ENCODE measurements at regions not wholly inside any gene's neighbourhood (a gene's known extent, or its start where the extent isn't known, plus 50 kb on each side); places are given as distances from the start of the nearest gene placed in this dataset.

GRCh38 chr12:73798523-73798922, 739.1 kb upstream of the ATXN7L3B start:
- FAIRE-seq (no peak), ATAC-seq (no peak), DNase-seq (ENCODE audit: low read depth in 1 of 2, low spot score in 1 of 2) (no peak)
- H3K9me3 ChIP-seq = peaks cover 14% of the 10 kb centered on the region
- peak overlapping the region; percentile 36 for H3K4me2 ChIP-seq
- no peak overlapping the region for H3K4me3 ChIP-seq
- ChIA-PET POLR2A (no interaction called here), CTCF (no interaction called here)
- H3K4me1 ChIP-seq = no peaks in the 10 kb centered on the region
- TF ChIP-seq HMGXB4 (CRISPR knock-in tag; IDR thresholded peaks at IDR 0.05; ENCODE audit: borderline replicate concordance) (no peak), JUNB (IDR thresholded peaks at IDR 0.05) (peak; percentile 25; the same call in 1 of the 2 replicates), CEBPB (IDR thresholded peaks at IDR 0.05) (0 out of 4 replicates have a peak, but pooled peaks of 1 of the 2 experiments have one; percentile 10), FOSL2 (IDR thresholded peaks at IDR 0.05) (no peak), FOSL2 (CRISPR knock-in tag; IDR thresholded peaks at IDR 0.05) (peak; percentile 64), PBX3 (IDR thresholded peaks at IDR 0.05) (no peak)
- H3K27ac ChIP-seq = peak overlapping the region in 1 of 2 experiments; percentile 41; a peak in 2 of 6 replicates

- no peak overlapping the region for H3K4me2 ChIP-seq
- H3K9me3 ChIP-seq = no peaks in the 10 kb centered on the region
- FAIRE-seq (no peak), DNase-seq (ENCODE audit: low read depth in 1 of 2, low spot score in 1 of 2) (no peak), ATAC-seq (no peak)
- no peak overlapping the region for H3K4me3 ChIP-seq
- 22% methylated on average over 4 of the region's 4 CpGs for WGBS (ENCODE audit: missing lambda C conversion rate)
- no peaks in the 10 kb centered on the region for H3K4me1 ChIP-seq
- no peak for TF ChIP-seq REST (IDR thresholded peaks at IDR 0.05)
- TF ChIP-seq HDAC2 (IDR thresholded peaks at IDR 0.05) = no peak
- TF ChIP-seq RFX5 (IDR thresholded peaks at IDR 0.05) = no peak
- TF ChIP-seq JUNB (IDR thresholded peaks at IDR 0.05) = no peak
- TF ChIP-seq SMC3 (IDR thresholded peaks at IDR 0.05) = no peak
- no peak for TF ChIP-seq USF2 (IDR thresholded peaks at IDR 0.05)
- no peak for TF ChIP-seq KDM5A (IDR thresholded peaks at IDR 0.05)
- H3K27ac ChIP-seq = no peak overlapping the region
- ChIA-PET POLR2A (no interaction called here), CTCF (no interaction called here)
Observed at GRCh38 chr12:73815072-73815645, 722.5 kb upstream of the ATXN7L3B start.

- Histone ChIP-seq H3K9me3 (no peaks in the 10 kb centered on the region), H3K4me1 (no peaks in the 10 kb centered on the region), H3K4me2 (no peak overlapping the region), H3K27ac (no peak overlapping the region), H3K4me3 (no peak overlapping the region)
- FAIRE-seq (no peak), DNase-seq (ENCODE audit: low read depth in 1 of 2, low spot score in 1 of 2) (no peak), ATAC-seq (no peak)
- 47% methylated on average over 2 of the region's 2 CpGs for WGBS (ENCODE audit: missing lambda C conversion rate)
- ChIA-PET CTCF (no interaction called here), POLR2A (no interaction called here)
- TF ChIP-seq USF2 (IDR thresholded peaks at IDR 0.05) (no peak), ZFP36 (IDR thresholded peaks at IDR 0.05; ENCODE audit: borderline replicate concordance, partially characterized antibody) (no peak), ELK1 (IDR thresholded peaks at IDR 0.05; ENCODE audit: low read depth, low read length) (no peak), MAX (IDR thresholded peaks at IDR 0.05) (no peak), EHMT2 (IDR thresholded peaks at IDR 0.05; ENCODE audit: low read depth) (no peak), EHF (CRISPR knock-in tag; IDR thresholded peaks at IDR 0.05) (no peak), FOXS1 (CRISPR knock-in tag; IDR thresholded peaks at IDR 0.05) (no peak), PBX3 (IDR thresholded peaks at IDR 0.05) (no peak), RFX5 (IDR thresholded peaks at IDR 0.05) (no peak), CBX2 (IDR thresholded peaks at IDR 0.05; ENCODE audit: borderline replicate concordance, low read depth) (no peak), ESRRA (IDR thresholded peaks at IDR 0.05; ENCODE audit: borderline replicate concordance, low read length) (no peak), HOXB13 (CRISPR knock-in tag; IDR thresholded peaks at IDR 0.05; ENCODE audit: low read depth) (no peak)
Observed at GRCh38 chr12:73817161-73817560, 720.5 kb upstream of the ATXN7L3B start.

All from A549 (cell line).